ENCODE measurements at regions not wholly inside any gene's neighbourhood (a gene's known extent, or its start where the extent isn't known, plus 50 kb on each side); places are given as distances from the start of the nearest gene placed in this dataset.
"Not testable (repeated sequence)": the region's sequence is repeated elsewhere in the genome, so short reads cannot be mapped to it uniquely, and the experiment has no call there.

DNA sequence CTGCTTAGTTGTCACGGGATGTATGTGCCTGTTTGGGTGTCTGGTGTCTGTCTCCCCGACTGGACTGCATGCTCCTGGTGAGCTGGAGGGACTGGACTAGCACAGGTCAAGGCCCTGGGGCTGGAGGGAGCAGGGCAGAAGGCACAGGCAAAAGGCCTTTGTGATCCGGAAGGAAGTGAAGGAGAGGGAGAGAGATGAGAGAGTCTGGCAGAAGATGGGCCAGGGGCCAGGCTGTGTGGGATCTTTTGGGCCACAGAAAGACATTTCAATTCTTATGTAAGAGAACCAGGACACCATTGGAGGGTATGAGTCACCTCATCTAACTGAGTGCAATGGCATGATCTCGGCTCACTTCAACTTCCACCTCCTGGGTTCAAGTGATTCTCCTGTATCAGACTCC, 85.2 kb downstream of the ALG1L2 start:
- TF ChIP-seq, protein P1, sequence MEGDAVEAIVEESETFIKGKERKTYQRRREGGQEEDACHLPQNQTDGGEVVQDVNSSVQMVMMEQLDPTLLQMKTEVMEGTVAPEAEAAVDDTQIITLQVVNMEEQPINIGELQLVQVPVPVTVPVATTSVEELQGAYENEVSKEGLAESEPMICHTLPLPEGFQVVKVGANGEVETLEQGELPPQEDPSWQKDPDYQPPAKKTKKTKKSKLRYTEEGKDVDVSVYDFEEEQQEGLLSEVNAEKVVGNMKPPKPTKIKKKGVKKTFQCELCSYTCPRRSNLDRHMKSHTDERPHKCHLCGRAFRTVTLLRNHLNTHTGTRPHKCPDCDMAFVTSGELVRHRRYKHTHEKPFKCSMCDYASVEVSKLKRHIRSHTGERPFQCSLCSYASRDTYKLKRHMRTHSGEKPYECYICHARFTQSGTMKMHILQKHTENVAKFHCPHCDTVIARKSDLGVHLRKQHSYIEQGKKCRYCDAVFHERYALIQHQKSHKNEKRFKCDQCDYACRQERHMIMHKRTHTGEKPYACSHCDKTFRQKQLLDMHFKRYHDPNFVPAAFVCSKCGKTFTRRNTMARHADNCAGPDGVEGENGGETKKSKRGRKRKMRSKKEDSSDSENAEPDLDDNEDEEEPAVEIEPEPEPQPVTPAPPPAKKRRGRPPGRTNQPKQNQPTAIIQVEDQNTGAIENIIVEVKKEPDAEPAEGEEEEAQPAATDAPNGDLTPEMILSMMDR (conservative IDR thresholded peaks at IDR 0.05; ENCODE audit: low read depth in 2 of 2): not testable (repeated sequence)
- TF ChIP-seq EZH2phosphoT487 (IDR thresholded peaks at IDR 0.05; ENCODE audit: unreplicated experiment); POLR2AphosphoS5 (IDR thresholded peaks at IDR 0.05; ENCODE audit: low read depth); EZH2 (IDR thresholded peaks at IDR 0.05; ENCODE audit: low read depth, unreplicated experiment); CREB1 (CRISPR knock-in tag; IDR thresholded peaks at IDR 0.05; ENCODE audit: low read depth): not testable (repeated sequence)

All from GM23338 (cell line).